Activated CD4-positive, alpha-beta memory T cell treated with anti-CD3 and anti-CD28 coated beads, Interleukin-2, amount 10 ng/mL, durations not matched to agents 7 days and 5 days (primary cell): ENCODE measurements at regions not wholly inside any gene's neighbourhood (a gene's known extent, or its start where the extent isn't known, plus 50 kb on each side); places are given as distances from the start of the nearest gene placed in this dataset.

Experiments used
- CTCF ChIA-PET: fragments of 350-600 bp; sonication (Branson Sonifier 250); formaldehyde crosslinking; loops from one replicate; lab custom pipeline; 2021; ENCODE audit warnings: antibody characterized with exemption, inconsistent platforms; lab: Charles Lee
- POLR2A ChIA-PET: fragments of 350-600 bp; sonication (Branson Sonifier 250); formaldehyde crosslinking; loops from one replicate; lab custom pipeline; 2021; ENCODE audit warnings: antibody characterized with exemption; lab: Charles Lee
- DNase-seq: peaks from one replicate; pipeline ENCODE4 v3.0.0-alpha.2; 2020
- H3K27ac Mint-ChIP-seq: one replicate; pipeline ENCODE4 v1.8.0; 2021; ENCODE audit warnings: mild to moderate bottlenecking, mixed read lengths
- H3K27me3 Mint-ChIP-seq: one replicate; pipeline ENCODE4 v1.8.0; 2021; ENCODE audit warnings: mixed read lengths
- H3K36me3 Mint-ChIP-seq: one replicate; pipeline ENCODE4 v1.8.0; 2021; ENCODE audit warnings: low read depth, mixed read lengths
- H3K4me1 Mint-ChIP-seq: one replicate; pipeline ENCODE4 v1.8.0; 2021; ENCODE audit warnings: mixed read lengths
- H3K4me3 Mint-ChIP-seq: one replicate; pipeline ENCODE4 v1.8.0; 2021; ENCODE audit warnings: mild to moderate bottlenecking, mixed read lengths
- H3K9me3 Mint-ChIP-seq: one replicate; pipeline ENCODE4 v1.8.0; 2021; ENCODE audit warnings: mixed read lengths

- Mint-ChIP-seq H3K36me3 (peaks cover 12% of the 10 kb centered on the region), H3K9me3 (no peaks in the 10 kb centered on the region), H3K27me3 (no peaks in the 10 kb centered on the region), H3K4me1 (no peaks in the 10 kb centered on the region), H3K27ac (no peak overlapping the region), H3K4me3 (no peak overlapping the region)
- CTCF ChIA-PET, result no interaction called here
- POLR2A ChIA-PET, result no interaction called here
- DNase-seq, result no peak
Measured at GRCh38 chr6:158249340-158249836, 62.9 kb upstream of the TULP4 start.

- ChIA-PET POLR2A (interaction anchor here (1.0 kb wide), 1 partner anchor 14 kb away, joined by 3 read pairs; no protein-coding TSS in a partner anchor), CTCF (interaction anchor here (1.1 kb wide), 1 partner anchor 31 kb away, joined by 3 read pairs; no protein-coding TSS in a partner anchor)
- no peaks in the 10 kb centered on the region for H3K27me3 Mint-ChIP-seq
- H3K4me1 Mint-ChIP-seq, result peaks cover 15% of the 10 kb centered on the region
- no peak overlapping the region for H3K27ac Mint-ChIP-seq
- H3K36me3 Mint-ChIP-seq, result peaks cover 9% of the 10 kb centered on the region
- H3K4me3 Mint-ChIP-seq, result no peak overlapping the region
- no peak for DNase-seq
- H3K9me3 Mint-ChIP-seq, result no peaks in the 10 kb centered on the region
Measured at GRCh38 chr6:158251565-158251964, 60.7 kb upstream of the TULP4 start.

- no peaks in the 10 kb centered on the region for H3K27me3 Mint-ChIP-seq
- ChIA-PET POLR2A (interaction anchor here (1.5 kb wide), 1 partner anchor 9 kb away, joined by 3 read pairs; no protein-coding TSS in a partner anchor), CTCF (interaction anchor here (1.4 kb wide), 1 partner anchor 32 kb away, joined by 4 read pairs; no protein-coding TSS in a partner anchor)
- H3K36me3 Mint-ChIP-seq, result peaks cover 9% of the 10 kb centered on the region
- H3K4me1 Mint-ChIP-seq, result peaks cover 18% of the 10 kb centered on the region
- no peak for DNase-seq
- H3K27ac Mint-ChIP-seq, result no peak overlapping the region
- no peaks in the 10 kb centered on the region for H3K9me3 Mint-ChIP-seq
- H3K4me3 Mint-ChIP-seq, result no peak overlapping the region
Measured at GRCh38 chr6:158253248-158253647, 59.0 kb upstream of the TULP4 start.

DNA sequence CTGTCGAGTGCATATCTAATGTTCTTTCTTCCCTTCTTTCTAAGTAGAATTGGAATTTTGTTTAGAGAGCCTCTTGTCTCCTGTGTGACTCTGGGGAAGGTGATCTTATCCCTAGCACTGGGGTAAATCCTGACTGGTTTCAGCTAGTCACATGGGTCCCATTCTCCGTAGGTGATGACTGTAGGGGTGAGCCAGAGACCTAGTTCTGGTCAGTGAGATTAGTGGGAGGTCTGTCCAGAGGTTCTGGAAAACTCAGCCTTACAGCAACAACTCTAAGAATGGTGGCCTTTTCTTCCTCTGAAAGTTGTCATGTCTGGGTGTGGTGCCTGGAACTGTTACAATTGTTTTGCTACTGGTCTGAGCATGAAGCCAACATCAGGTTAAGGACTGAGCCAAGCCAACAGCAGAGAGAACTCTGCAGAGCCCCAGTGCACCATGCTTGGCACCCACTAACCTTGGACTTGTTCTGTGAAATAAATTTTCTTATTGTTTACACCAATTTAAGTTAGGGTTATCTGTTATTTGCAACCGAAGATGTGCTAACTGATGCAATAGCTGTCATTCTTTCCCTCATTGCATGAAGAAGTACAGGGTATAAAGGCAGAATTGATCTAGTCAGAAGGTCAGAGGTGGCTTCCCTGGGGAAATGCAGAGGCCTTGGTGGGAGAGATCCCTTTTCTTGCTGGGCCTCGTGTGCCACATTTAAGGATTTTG, 56.8 kb upstream of the TULP4 start:
- no peaks in the 10 kb centered on the region for H3K27me3 Mint-ChIP-seq
- H3K36me3 Mint-ChIP-seq, result peaks cover 9% of the 10 kb centered on the region
- ChIA-PET POLR2A (interaction anchor here (0.9 kb wide), 1 partner anchor 24 kb away, joined by 3 read pairs; no protein-coding TSS in a partner anchor), CTCF (no interaction called here)
- H3K4me1 Mint-ChIP-seq, result peaks cover 18% of the 10 kb centered on the region
- no peak overlapping the region for H3K27ac Mint-ChIP-seq
- DNase-seq, result no peak
- H3K4me3 Mint-ChIP-seq, result no peak overlapping the region
- H3K9me3 Mint-ChIP-seq, result no peaks in the 10 kb centered on the region

DNA sequence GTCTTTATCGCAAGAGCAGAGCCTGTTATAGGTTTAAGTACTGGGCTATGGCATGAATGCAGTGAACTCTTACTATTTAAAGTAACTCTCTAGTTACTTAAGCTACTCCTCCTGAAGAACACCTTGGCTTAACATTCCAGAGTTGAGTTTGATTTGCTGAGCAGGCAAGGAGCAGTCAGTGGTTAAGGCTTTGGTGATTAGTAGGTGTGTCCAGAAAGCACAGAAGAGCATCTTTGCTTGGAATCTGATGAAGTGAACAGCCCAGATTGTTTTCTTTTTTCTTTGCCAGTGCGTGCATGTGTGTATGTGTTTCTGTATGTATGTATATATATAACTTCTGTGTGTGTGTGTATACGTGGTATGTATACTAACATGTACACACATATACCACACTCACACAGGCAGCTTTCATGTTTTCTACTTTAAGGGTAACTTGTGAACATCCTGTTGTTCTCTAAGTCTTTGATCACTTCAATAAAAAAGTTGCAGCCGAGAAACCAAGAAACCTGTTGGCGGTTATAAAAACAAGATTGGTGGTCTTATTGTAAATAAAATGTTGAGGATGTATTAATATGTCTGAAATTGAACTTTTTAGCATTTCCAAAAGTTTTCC, 56.2 kb upstream of the TULP4 start:
- no peak for DNase-seq
- H3K9me3 Mint-ChIP-seq, result no peaks in the 10 kb centered on the region
- H3K27me3 Mint-ChIP-seq, result no peaks in the 10 kb centered on the region
- POLR2A ChIA-PET, result interaction anchor here (0.9 kb wide), 1 partner anchor 25 kb away, joined by 3 read pairs; no protein-coding TSS in a partner anchor
- H3K4me3 Mint-ChIP-seq, result no peak overlapping the region
- H3K27ac Mint-ChIP-seq, result no peak overlapping the region
- CTCF ChIA-PET, result no interaction called here
- peaks cover 9% of the 10 kb centered on the region for H3K36me3 Mint-ChIP-seq
- peaks cover 18% of the 10 kb centered on the region for H3K4me1 Mint-ChIP-seq

GRCh38 chr6:158256746-158257424, 55.4 kb upstream of the TULP4 start:
- Mint-ChIP-seq H3K9me3 (no peaks in the 10 kb centered on the region), H3K27ac (no peak overlapping the region), H3K27me3 (no peaks in the 10 kb centered on the region), H3K4me1 (peaks cover 22% of the 10 kb centered on the region), H3K4me3 (no peak overlapping the region), H3K36me3 (peaks cover 9% of the 10 kb centered on the region)
- ChIA-PET POLR2A (interaction anchor here (0.9 kb wide), 1 partner anchor 26 kb away, joined by 3 read pairs; no protein-coding TSS in a partner anchor), CTCF (no interaction called here)
- no peak for DNase-seq

DNA sequence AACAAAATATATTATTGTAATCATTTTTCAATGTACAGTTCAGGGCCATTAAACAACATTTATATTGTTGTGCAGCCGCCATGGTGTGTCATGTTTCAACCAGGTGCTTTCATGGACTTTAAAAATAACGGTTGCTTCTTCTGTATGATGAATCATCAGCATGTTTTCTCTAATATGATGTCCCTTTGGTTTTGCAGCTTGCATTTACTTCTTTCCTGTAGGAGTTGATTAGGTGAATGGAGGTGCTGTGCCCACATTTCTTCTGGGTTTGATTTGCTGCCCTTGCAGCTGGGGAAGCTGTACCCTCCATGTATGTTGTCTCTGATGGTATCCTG, 54.9 kb upstream of the TULP4 start:
- Mint-ChIP-seq H3K36me3 (peaks cover 9% of the 10 kb centered on the region), H3K9me3 (no peaks in the 10 kb centered on the region), H3K4me3 (no peak overlapping the region), H3K4me1 (peaks cover 22% of the 10 kb centered on the region), H3K27me3 (no peaks in the 10 kb centered on the region), H3K27ac (no peak overlapping the region)
- ChIA-PET CTCF (no interaction called here), POLR2A (no interaction called here)
- no peak for DNase-seq

DNA sequence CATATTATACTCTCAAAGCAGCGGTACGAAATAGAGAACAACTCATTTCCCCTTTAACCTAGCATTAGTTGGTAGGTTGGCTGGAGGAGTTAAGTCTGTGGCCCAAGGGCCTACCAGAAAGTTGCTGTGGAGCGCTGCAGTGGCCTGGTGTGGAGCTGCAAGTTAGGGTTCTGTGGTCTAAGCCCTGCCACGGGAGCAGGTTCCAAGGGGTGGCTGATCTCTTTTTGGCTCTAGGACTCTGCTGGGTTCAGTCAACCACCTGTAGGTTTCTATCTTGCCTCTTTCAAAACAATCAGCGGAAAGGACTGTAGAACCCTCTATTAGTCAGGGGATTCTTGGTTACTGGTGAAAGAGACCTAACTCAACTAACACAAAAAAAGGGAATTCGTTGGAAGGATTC, 54.5 kb upstream of the TULP4 start:
- CTCF ChIA-PET, result interaction anchor here (0.6 kb wide), 1 partner anchor 45 kb away, joined by 4 read pairs; no protein-coding TSS in a partner anchor
- H3K9me3 Mint-ChIP-seq, result no peaks in the 10 kb centered on the region

GRCh38 chr6:158259136-158259535, 53.1 kb upstream of the TULP4 start:
- Mint-ChIP-seq H3K27me3 (no peaks in the 10 kb centered on the region), H3K9me3 (no peaks in the 10 kb centered on the region), H3K36me3 (no peaks in the 10 kb centered on the region), H3K27ac (no peak overlapping the region), H3K4me1 (peaks cover 29% of the 10 kb centered on the region), H3K4me3 (no peak overlapping the region)
- POLR2A ChIA-PET, result no interaction called here
- no peak for DNase-seq
- CTCF ChIA-PET, result interaction anchor here (1.1 kb wide), 1 partner anchor 38 kb away, joined by 3 read pairs; no protein-coding TSS in a partner anchor

More for the DNA sequence above, 54.5 kb upstream of the TULP4 start:
- POLR2A ChIA-PET, result no interaction called here
- Mint-ChIP-seq H3K4me1 (peaks cover 26% of the 10 kb centered on the region), H3K36me3 (peaks cover 6% of the 10 kb centered on the region), H3K27me3 (no peaks in the 10 kb centered on the region), H3K4me3 (no peak overlapping the region), H3K27ac (no peak overlapping the region)
- no peak for DNase-seq

GRCh38 chr6:158259845-158260244, 52.4 kb upstream of the TULP4 start:
- no peaks in the 10 kb centered on the region for H3K36me3 Mint-ChIP-seq
- no peak overlapping the region for H3K4me3 Mint-ChIP-seq
- no peaks in the 10 kb centered on the region for H3K9me3 Mint-ChIP-seq
- H3K27ac Mint-ChIP-seq, result no peak overlapping the region
- H3K4me1 Mint-ChIP-seq, result peaks cover 29% of the 10 kb centered on the region
- ChIA-PET POLR2A (no interaction called here), CTCF (no interaction called here)
- H3K27me3 Mint-ChIP-seq, result no peaks in the 10 kb centered on the region
- no peak for DNase-seq

GRCh38 chr6:158262082-158262481, 50.2 kb upstream of the TULP4 start:
- Mint-ChIP-seq H3K36me3 (no peaks in the 10 kb centered on the region), H3K9me3 (no peaks in the 10 kb centered on the region), H3K27ac (no peak overlapping the region), H3K27me3 (no peaks in the 10 kb centered on the region), H3K4me3 (no peak overlapping the region), H3K4me1 (peaks cover 11% of the 10 kb centered on the region)
- no peak for DNase-seq
- ChIA-PET CTCF (no interaction called here), POLR2A (interaction anchor here (1.1 to 1.2 kb wide), 2 partner anchors 9 kb away, joined by 3 read pairs; no protein-coding TSS in a partner anchor)
